Prostate gland (tissue), 2 donors: ENCODE measurements at regions not wholly inside any gene's neighbourhood (a gene's known extent, or its start where the extent isn't known, plus 50 kb on each side); places are given as distances from the start of the nearest gene placed in this dataset.

ENCODE experiments used
- DNase-seq: peaks from one replicate; pipeline ENCODE4 v3.0.0-alpha.2; 2019; ENCODE audit warnings: low spot score
- H3K27ac ChIP-seq, 2 donors: fragments of 200-600 bp; sonication (generic); 2 replicates each; pipeline ENCODE4 v1.5.1; 2017 to 2019
- H3K27me3 ChIP-seq: fragments of 200-600 bp; sonication (generic); replicated peaks from 2 replicates; pipeline ENCODE4 v1.5.1; 2019; ENCODE audit not compliant: insufficient read depth
- H3K36me3 ChIP-seq, 2 donors: fragments of 200-600 bp; sonication (generic); 1 replicate in 1 of 2; 2 replicates in 1 of 2; pipeline versions ENCODE4 v1.5.1 to v1.8.1; 2017 to 2019
- H3K4me1 ChIP-seq: fragments of 200-600 bp; sonication (generic); replicated peaks from 2 replicates; pipeline ENCODE4 v1.5.1; 2019
- H3K4me3 ChIP-seq, 2 donors: fragments of 200-600 bp; sonication (generic); 2 replicates each; pipeline ENCODE4 v1.5.1; 2017 to 2019
- H3K9me3 ChIP-seq: fragments of 200-600 bp; sonication (generic); 2 replicates; pipeline ENCODE4 v1.5.1; 2017
- CTCF ChIP-seq, 4 experiments: fragments of 200-600 bp in 2 of 4; fragments of 450-650 bp in 2 of 4; sonication (generic) in 2 of 4; IDR thresholded peaks; 1 replicate in 3 of 4; 2 replicates in 1 of 4; pipeline ENCODE4 v1.5.1; 2016 to 2019; ENCODE audit warnings: antibody characterized with exemption in 4 of 4, mild to moderate bottlenecking in 2 of 4, moderate library complexity in 2 of 4
- POLR2A ChIP-seq: fragments of 450-650 bp; IDR thresholded peaks from one replicate; pipeline ENCODE4 v1.6.1; 2016; ENCODE audit warnings: antibody characterized with exemption, mild to moderate bottlenecking
- POLR2AphosphoS5 ChIP-seq: sonication (generic); formaldehyde crosslinking; IDR thresholded peaks from one replicate; pipeline ENCODE4 v1.6.1; 2017; ENCODE audit warnings: antibody characterized with exemption
- WGBS: methylation state at CpG from one replicate; pipeline ENCODE4 v1.1.5; 2018; 5-methylcytosine and 5-hydroxymethylcytosine counted together
- intact Hi-C: fragments of 100-400 bp; cut with DNase I; formaldehyde crosslinking; loops from one replicate; pipeline ENCODE4 v1.14.2; 2022

- TF ChIP-seq CTCF (IDR thresholded peaks at IDR 0.05) (no peak), POLR2A (no peak), POLR2AphosphoS5 (no peak)
- H3K27ac ChIP-seq = no peak overlapping the region
- WGBS = 68% methylated on average over 22 of the region's 24 CpGs
- no peaks in the 10 kb centered on the region for H3K27me3 ChIP-seq
- no peaks in the 10 kb centered on the region for H3K36me3 ChIP-seq
- H3K4me1 ChIP-seq = no peaks in the 10 kb centered on the region
- DNase-seq = no peak
- H3K4me3 ChIP-seq = no peak overlapping the region
- intact Hi-C loops = no loop called here
- no peaks in the 10 kb centered on the region for H3K9me3 ChIP-seq
These were observed 311.0 kb downstream of the ALG10 start for GRCh38 chr12:34333337-34333736.

GRCh38 chr12:34334538-34334937 lies 312.2 kb downstream of the ALG10 start:
- no peak for DNase-seq
- Histone ChIP-seq H3K27me3 (no peaks in the 10 kb centered on the region), H3K4me1 (no peaks in the 10 kb centered on the region), H3K9me3 (no peaks in the 10 kb centered on the region), H3K36me3 (no peaks in the 10 kb centered on the region), H3K27ac (no peak overlapping the region), H3K4me3 (no peak overlapping the region)
- 76% methylated on average over 14 of the region's 14 CpGs for WGBS
- intact Hi-C loops = no loop called here
- TF ChIP-seq POLR2AphosphoS5 = no peak
- no peak for TF ChIP-seq CTCF (IDR thresholded peaks at IDR 0.05)
- TF ChIP-seq POLR2A = no peak

- Histone ChIP-seq H3K36me3 (no peaks in the 10 kb centered on the region), H3K27ac (no peak overlapping the region), H3K4me1 (no peaks in the 10 kb centered on the region), H3K9me3 (no peaks in the 10 kb centered on the region), H3K27me3 (no peaks in the 10 kb centered on the region), H3K4me3 (no peak overlapping the region)
- 54% methylated on average over 47 of the region's 47 CpGs for WGBS
- intact Hi-C loops = no loop called here
- TF ChIP-seq POLR2AphosphoS5 = no peak
- no peak for DNase-seq
These were observed 312.9 kb downstream of the ALG10 start for GRCh38 chr12:34334953-34335743.

- H3K4me1 ChIP-seq = no peaks in the 10 kb centered on the region
- no peak for DNase-seq
- H3K4me3 ChIP-seq = no peak overlapping the region
- H3K9me3 ChIP-seq = no peaks in the 10 kb centered on the region
- H3K27me3 ChIP-seq = no peaks in the 10 kb centered on the region
- H3K36me3 ChIP-seq = no peaks in the 10 kb centered on the region
- H3K27ac ChIP-seq = no peak overlapping the region
- 55% methylated on average over 25 of the region's 25 CpGs for whole genome bisulfite sequencing
- TF ChIP-seq POLR2A (no peak), CTCF (IDR thresholded peaks at IDR 0.05) (no peak), POLR2AphosphoS5 (no peak)
- intact Hi-C loops = no loop called here
These were observed 313.5 kb downstream of the ALG10 start for GRCh38 chr12:34335819-34336262.

GRCh38 chr12:34336619-34337465 lies 314.5 kb downstream of the ALG10 start:
- Histone ChIP-seq H3K27ac (no peak overlapping the region), H3K36me3 (no peaks in the 10 kb centered on the region), H3K4me1 (no peaks in the 10 kb centered on the region), H3K4me3 (no peak overlapping the region), H3K9me3 (no peaks in the 10 kb centered on the region), H3K27me3 (no peaks in the 10 kb centered on the region)
- no peak for DNase-seq
- WGBS = 70% methylated on average over 51 of the region's 53 CpGs
- intact Hi-C loops = no loop called here
- TF ChIP-seq CTCF (IDR thresholded peaks at IDR 0.05) = no peak
- no peak for TF ChIP-seq POLR2A
- TF ChIP-seq POLR2AphosphoS5 = no peak
